ENCODE measurements at regions not wholly inside any gene's neighbourhood (a gene's known extent, or its start where the extent isn't known, plus 50 kb on each side); places are given as distances from the start of the nearest gene placed in this dataset.

GRCh38 chr17:77510133-77510796 lies 369.5 kb downstream of the SEC14L1 start:
- H3K4me1 ChIP-seq (replicated peaks in 1 of 4; ENCODE audit: control insufficient read depth in 3 of 4, insufficient read depth in 4 of 4, low read length in 3 of 4): peaks cover 0 to 4% (median 2%) of the 10 kb centered on the region in 4 experiments; a peak in 2 of 7 replicates
- no peak overlapping the region for H3K56ac ChIP-seq (replicated peaks; ENCODE audit: insufficient read length, low read depth, low read length)
- no peak overlapping the region for H4K8ac ChIP-seq (ENCODE audit: extremely low read depth, insufficient read depth, low read length)
- no peak overlapping the region for H2AFZ ChIP-seq (ENCODE audit: low read length)
- TF ChIP-seq JUN (IDR thresholded peaks at IDR 0.05; ENCODE audit: low read depth, low read length) (no peak), KDM5A (IDR thresholded peaks at IDR 0.05; ENCODE audit: low read length) (no peak)
- H2BK5ac ChIP-seq (ENCODE audit: low read depth, low read length): no peak overlapping the region
- H2BK20ac ChIP-seq (ENCODE audit: low read length): no peak overlapping the region
- peaks cover 0 to 5% of the 10 kb centered on the region in 2 experiments; a peak in 1 of 4 replicates for H3K9me3 ChIP-seq (ENCODE audit: insufficient read depth in 2 of 2, low read depth in 1 of 2, low read length in 1 of 2)
- H3K23ac ChIP-seq (ENCODE audit: insufficient read length): no peak overlapping the region
- H3K27me3 ChIP-seq (replicated peaks in 1 of 4; ENCODE audit: control insufficient read depth in 3 of 4, extremely low read depth in 1 of 4, insufficient read depth in 3 of 4, low read length in 3 of 4): no peaks in the 10 kb centered on the region
- 69% methylated on average over 8 of the region's 8 CpGs; no CpG with 5 or more reads in 1 of the 2 experiments for WGBS, 2 experiments (ENCODE audit: extremely low coverage in 1 of 2, insufficient coverage in 1 of 2, insufficient read length in 1 of 2, insufficient replicate concordance in 2 of 2, low coverage in 1 of 2, low lambda C conversion rate in 2 of 2, missing lambda C conversion rate in 1 of 2)
- no peak for DNase-seq (ENCODE audit: low read depth in 1 of 2, low spot score in 2 of 2)
- no peaks in the 10 kb centered on the region for H3K79me2 ChIP-seq (ENCODE audit: control insufficient read depth in 1 of 2, insufficient read depth in 2 of 2, low read length in 2 of 2)
- H3K23me2 ChIP-seq (ENCODE audit: low read depth, low read length): peaks cover 9% of the 10 kb centered on the region; the same call in 1 of the 2 replicates
- H4K20me1 ChIP-seq (replicated peaks in 1 of 2; ENCODE audit: control insufficient read depth in 1 of 2, insufficient read depth in 2 of 2, low read length in 2 of 2): peaks cover 0 to 1% of the 10 kb centered on the region in 2 experiments
- H3K79me1 ChIP-seq (ENCODE audit: low read depth, low read length): no peaks in the 10 kb centered on the region
- H3K4me3 ChIP-seq (ENCODE audit: extremely low read depth in 1 of 4, insufficient read depth in 2 of 4, low read depth in 3 of 4, low read length in 4 of 4): no peak overlapping the region
- H4K5ac ChIP-seq (ENCODE audit: insufficient read length, low read depth, low read length): no peak overlapping the region
- POLR2A ChIA-PET (ENCODE audit: partially characterized antibody): no interaction called here
- H2BK15ac ChIP-seq (ENCODE audit: low read length): no peak overlapping the region
- H2BK12ac ChIP-seq (ENCODE audit: low read depth, low read length): no peak overlapping the region
- H3K4me2 ChIP-seq (ENCODE audit: insufficient read depth in 1 of 2, low read depth in 2 of 2, low read length in 2 of 2): no peak overlapping the region
- no peak overlapping the region for H3K14ac ChIP-seq (ENCODE audit: insufficient read length)
- no peak overlapping the region for H3K4ac ChIP-seq (replicated peaks; ENCODE audit: insufficient read length, low read depth, low read length)
- H3K27ac ChIP-seq (ENCODE audit: low read depth, low read length): no peak overlapping the region
- H2AK5ac ChIP-seq (ENCODE audit: low read depth, low read length): peak overlapping the region; percentile 98; the same call in 1 of the 2 replicates
- no peak overlapping the region for H4K91ac ChIP-seq (replicated peaks; ENCODE audit: insufficient read length, low read length)
- CTCF ChIA-PET (ENCODE audit: partially characterized antibody): no interaction called here
- H3K9ac ChIP-seq (replicated peaks in 1 of 4; ENCODE audit: extremely low read depth in 1 of 4, low read depth in 3 of 4, low read length in 3 of 4): no peak overlapping the region
- no peaks in the 10 kb centered on the region for H3K36me3 ChIP-seq (ENCODE audit: control insufficient read depth in 2 of 4, insufficient read depth in 4 of 4, low read length in 3 of 4)
- no peak overlapping the region for H3K18ac ChIP-seq (ENCODE audit: extremely low read depth, low read length)
- no peak for FAIRE-seq
- H2BK120ac ChIP-seq (replicated peaks; ENCODE audit: low read depth, low read length): no peak overlapping the region
